GM19240 (cell line): ENCODE measurements at regions not wholly inside any gene's neighbourhood (a gene's known extent, or its start where the extent isn't known, plus 50 kb on each side); places are given as distances from the start of the nearest gene placed in this dataset.

Experiments used
- DNase-seq: peaks from one replicate; pipeline ENCODE4 v3.0.0; 2011; ENCODE audit warnings: low spot score; ENCODE audit not compliant: insufficient read length

DNA sequence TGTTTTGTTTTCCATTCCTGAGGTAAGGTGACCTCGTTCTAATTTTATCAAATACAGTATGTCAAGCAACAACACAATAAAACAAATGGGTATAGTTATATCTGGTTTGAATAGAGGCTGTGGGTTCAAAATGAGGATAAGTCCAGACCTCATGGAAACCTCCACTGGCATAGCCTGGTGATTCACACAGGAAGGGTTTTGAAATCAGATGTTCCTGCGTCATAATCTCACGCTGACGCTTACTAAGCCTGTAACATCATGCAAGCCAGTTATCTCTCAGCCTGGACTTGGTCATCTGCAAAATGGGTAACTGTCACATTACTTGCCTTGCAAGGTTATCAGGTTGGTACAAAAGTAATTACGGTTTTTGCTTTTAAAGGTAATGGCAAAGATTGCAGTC, 1056.3 kb upstream of the EEF2KMT start:
- no peak for DNase-seq

DNA sequence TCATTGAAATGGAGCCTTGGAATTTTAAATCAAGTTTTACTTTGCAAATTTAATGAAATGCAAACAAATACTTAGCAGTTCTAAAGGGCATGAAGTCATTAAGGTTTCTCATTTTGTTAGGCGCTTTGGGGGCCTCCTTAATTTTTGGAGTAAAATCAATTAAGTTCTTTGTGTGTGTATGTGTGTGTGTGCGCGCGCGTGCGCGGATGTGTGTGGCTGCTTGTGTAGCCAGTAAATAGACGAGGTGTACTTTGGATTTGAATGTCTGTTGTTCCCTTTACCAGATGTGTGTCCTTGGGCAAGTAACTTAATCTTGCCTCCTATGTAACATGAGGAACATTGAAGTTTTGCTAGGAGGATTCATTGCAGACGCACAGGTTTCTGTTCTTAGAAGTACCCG, 1051.4 kb upstream of the EEF2KMT start:
- no peak for DNase-seq

DNA sequence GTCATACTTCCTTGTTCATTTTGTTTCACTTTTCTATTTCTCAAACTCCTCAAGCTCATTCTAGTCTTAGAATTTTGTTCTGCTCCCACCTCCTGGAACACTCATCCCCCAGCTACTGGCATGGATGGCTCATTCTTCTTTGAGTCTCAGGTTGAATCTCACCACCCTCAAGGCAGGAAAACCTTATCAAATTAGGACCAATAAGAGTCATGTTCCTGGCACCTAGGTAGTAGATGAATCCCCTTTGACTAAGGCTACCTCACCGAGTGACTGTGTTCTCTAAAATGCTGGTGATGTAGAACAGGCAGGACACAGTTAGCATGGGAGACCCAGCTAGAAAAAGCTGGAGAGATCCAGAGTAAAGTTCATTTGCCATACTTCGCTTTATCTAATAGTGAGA, 1050.8 kb upstream of the EEF2KMT start:
- DNase-seq = no peak

DNA sequence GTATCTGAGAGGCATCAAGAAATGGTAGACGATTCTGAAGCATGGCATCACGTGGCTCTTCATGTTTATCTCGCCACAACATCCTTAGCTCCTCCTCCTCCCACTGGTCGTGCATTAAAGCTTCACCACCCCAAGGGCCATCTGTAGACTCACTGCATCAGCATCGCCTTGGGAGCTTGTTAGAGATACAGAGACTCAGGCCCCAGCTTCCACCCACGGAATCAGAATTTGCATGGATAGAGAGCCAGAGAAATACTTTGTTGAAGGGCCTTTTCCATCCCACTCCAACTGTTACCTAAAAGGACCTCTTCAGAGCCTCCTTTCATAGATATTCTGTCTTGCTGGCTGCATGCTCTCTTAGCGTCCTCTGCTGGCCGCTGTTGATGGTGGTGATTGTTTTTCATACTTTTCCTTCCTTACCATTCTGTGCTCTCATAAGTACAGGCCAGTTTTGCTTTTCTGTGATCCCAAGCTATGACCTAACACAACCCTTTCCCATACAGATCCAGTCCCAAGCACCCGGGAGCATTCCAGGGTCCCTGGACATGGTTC, 1049.4 kb upstream of the EEF2KMT start:
- no peak for DNase-seq

DNA sequence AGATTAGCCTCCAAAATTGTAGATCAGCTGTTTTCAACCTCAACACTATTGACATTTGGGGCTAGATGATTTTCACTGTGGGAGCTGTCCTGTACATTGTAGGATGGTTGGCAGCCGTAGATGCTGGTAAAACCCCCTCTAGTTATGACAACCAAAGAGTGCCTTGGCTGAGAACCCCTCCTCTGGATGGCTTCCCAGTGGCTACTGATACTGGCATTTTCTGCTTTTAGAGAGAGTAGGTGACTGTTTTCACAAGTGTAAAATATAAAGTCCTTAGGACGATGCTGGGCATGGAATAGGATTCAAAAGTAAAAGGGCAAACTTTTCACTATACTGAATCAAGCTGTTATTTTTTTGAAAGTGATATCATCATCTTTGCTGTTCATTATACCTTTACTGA, 1048.8 kb upstream of the EEF2KMT start:
- DNase-seq = no peak

DNA sequence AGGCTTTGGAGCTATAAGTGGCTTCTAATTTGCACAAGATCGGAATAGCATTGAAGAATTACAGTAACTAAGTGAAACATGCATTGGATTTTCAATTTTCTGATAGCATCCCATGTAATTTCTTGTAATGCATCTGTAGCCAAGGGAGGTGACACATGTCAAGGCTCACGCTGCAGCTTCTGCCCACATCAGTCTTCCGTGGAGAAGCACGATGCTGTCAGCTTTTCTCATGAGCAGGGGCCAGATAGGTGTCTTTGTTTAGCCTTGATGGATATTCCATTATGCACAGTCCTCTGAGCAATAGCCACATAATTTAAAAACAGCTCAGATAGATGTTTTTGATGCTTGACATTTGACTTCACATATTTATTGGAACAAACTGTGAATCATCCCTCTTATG, 1046.9 kb upstream of the EEF2KMT start:
- DNase-seq = no peak

DNA sequence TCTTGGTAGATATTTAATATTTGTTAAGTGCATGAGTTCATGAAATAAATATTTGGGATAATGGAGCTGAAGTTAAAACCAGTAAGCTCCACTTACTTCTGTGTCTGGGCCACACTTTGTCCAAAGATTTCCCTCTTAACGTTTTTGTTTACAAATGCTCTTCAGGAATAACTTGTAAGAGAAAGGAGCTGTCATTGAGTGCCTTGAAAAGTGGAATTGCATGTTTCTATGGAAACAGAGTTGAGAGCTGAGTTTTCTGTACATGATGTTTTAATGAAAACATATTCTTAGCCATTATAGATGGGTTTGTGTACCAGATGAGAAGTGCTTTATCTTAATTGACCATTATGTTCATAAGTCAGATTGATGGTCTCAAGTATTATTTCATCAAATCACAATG, 1045.4 kb upstream of the EEF2KMT start:
- DNase-seq = no peak

DNA sequence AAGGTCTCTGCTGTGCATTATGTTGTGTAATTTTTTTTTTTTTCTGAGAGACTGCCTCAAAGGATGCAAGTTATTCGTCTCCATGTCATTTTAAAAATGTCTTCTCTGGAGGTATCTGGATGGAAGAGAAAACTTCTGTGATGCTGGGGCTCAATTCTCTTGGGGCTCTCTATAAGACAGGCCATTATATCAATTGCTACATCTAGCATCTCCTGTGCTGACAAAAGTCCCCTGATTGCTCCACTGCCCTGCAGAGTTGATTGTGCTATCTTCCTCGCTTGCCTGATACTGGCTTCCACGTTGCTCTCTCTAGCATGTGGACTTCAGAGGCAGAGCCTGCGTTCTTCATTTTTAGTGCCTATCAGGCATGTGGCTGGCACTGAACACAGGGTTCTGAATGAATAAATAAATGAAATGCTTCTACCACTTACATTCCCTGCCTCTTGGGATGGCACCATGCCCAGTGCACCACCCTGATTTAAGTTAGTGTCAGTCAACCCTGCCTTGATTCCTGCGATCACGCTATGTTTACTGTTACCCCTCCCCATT, 1035.5 kb upstream of the EEF2KMT start:
- no peak for DNase-seq

DNA sequence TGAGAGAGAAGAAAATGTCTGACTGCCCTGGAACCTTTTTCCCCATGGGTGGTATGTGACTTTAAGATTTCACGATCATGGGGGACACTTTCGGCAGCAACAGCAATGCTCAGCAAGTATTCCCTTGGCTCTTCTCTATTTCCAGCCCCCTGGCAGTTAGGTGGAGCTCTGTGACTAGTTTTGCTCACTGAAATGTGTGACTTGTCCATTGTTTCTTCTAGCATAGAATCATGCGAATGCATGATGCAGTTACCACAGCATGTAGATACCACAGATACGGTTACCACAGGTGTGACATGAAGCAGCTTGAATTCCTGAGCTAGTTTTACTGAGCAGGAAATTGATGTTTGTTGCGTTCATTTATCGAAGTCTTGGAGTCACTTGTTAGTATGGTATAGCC, 1034.5 kb upstream of the EEF2KMT start:
- no peak for DNase-seq

DNA sequence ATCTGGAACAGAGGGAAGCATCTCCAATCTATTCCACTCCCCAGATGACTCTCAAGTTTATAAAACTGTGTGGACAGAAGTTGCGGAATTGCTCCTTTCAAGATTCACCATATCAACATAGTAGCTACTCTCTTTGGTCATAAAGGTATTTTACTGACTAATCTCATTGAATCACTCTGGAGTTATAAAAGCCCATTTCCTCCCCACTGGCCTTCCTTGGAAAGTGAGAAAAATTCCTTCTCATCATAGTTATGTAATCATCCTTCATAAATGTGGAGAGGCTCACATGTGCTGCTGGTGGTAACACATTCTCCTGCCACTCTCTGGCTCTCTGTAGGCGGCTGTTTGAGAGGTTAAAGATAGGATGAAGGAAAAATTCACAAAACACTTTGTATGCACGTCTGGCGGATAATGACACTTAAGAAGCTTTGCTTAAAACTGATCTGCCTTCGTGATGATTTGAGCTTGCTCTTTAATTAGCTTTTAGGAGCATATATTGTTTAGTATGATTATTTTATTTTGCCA, 1034.0 kb upstream of the EEF2KMT start:
- no peak for DNase-seq

DNA sequence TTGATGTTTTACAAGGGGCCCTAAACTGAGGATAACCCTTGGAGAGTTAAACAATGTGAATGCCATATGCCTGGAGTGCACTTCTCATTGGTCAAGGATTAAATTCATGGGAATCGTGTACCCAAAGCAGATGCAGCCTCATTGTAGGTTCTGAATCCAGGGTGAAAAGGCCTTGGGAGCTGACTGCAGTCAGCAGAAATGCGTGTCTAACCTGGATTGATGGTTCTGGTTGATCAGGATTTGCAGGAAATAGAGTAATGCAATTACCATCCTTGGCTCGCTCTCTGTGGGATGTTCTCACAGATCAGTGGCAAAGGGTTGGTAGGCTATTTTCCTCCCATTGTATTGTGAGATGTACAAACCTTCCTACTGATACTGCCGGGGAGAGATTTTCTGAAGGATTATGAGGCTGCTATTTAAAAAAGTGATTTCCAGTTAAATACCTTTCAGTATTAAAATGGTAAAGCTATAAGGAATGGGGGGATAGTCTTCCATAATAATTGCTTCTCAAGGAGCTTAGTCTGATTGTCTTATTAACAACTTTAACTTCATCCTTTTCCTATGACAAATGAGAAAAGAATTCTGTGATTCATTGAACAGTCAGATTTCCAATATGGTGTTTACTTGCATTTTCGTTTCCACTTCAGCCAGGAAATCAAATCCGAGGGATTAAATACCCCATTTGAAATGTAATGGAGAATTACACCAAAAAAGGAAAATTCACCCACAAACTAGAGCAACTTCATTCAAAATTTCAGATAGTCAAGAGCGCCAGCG, 1028.1 kb upstream of the EEF2KMT start:
- no peak for DNase-seq

DNA sequence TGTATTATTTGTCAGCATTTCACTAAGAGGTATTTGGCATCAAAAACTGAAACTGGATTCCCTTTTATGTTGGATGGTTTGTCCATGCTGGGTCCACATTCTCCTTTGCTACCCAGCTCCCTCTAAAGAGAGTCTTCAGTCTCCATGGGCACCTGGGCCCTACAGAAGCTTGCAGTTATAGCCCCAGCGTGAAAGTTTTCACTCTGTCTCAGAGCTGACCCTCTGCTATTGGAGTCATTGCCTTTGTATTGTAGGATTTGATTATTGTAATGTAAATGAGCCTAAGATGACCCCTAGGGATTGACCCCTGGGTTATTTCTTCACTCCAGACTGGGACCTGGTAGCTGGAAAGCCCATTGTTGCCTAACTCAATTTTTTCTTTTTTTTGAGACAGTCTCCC, 1026.5 kb upstream of the EEF2KMT start:
- DNase-seq = no peak

DNA sequence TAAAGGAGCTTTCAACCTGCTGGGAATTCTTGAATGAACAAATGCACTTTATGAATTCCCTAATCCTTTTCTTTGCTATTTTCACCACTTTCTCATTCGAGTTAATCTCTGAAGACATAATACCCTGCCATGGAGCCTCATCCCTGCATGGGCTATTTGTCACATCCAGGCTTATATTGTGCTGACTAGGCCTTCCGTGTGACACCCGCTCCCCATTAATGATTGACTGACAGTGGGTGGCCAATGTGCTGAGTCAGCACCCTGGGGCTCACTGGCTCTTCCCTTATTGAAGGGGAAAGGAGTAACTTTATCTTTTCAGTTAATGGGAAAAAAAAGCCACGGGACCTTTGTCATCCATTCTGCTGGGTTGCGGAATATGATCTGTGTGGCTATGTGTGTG, 1024.8 kb upstream of the EEF2KMT start:
- no peak for DNase-seq

DNA sequence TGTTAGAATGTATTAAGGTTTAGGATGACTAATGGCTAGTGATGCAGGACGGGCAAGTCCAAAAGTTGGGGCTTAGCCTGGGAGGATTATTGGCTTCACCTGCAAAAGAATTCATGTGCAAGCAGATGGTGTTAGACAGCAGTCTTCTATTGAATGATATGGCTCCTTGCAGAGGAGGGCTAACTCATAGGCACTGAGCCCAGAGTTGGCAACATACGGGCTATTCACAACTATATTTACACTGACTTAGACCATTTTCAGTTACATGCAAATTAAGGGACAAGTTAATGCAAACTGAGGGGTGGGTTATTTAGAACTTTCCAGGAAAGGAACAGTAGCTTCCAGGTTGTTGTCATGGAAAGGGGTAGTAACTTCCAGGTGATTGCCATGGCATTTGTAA, 1017.1 kb upstream of the EEF2KMT start:
- DNase-seq = no peak

DNA sequence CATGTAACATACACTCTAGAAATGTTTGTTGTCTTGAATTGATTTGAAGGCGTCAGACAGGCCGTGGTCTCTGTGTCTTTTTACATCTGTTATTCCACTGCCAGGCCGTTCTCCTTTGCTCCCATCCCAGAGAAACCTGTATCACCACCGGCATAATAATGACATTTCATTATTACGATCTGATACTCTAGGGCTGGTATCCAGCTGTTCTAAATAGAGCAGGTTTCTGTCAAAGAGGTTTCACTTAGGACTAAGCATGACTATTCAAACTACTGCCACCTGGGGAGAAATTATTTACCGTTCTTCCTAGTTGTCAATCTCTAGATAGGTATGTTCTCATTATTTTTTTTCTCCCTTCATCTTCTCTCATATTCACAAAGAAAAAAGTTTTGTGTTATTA, 1016.2 kb upstream of the EEF2KMT start:
- no peak for DNase-seq

DNA sequence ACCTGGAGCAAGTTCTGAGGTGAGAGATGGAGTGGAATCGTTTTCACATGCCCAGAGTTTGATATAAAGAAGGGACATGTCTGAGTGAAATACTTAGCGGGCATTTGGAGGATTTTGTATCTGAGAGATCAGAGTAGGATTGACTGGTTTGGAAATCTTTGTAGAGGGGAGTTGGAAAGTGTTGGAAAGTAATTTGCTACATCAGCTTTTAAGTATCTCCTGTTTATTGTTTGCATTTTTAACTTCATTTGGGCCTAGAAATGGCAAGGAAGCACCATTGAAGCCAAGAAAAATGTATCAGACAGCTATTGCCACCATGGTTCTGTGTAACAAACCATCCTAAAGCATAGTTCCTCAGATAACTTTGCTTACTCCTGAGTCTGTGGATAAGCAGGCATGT, 1015.1 kb upstream of the EEF2KMT start:
- DNase-seq = no peak

DNA sequence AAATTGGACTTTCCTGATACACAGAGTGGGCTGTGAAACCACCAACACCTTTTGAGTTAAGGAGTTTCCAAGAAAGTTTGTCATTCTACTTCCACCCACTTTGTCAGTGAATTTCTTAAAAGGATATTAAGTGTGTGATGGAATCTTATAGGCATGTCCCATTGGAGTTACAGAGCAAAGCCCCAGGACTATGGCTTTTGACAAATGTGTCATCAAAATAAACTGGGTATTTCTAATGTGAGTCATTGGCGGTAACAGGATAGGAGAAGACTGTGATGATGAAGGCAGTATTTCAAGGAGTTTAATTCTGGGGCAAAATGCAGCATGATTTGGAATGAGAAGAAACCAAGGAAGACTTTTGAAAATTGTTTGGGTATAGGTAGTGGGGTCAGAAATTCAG, 1013.8 kb upstream of the EEF2KMT start:
- no peak for DNase-seq

DNA sequence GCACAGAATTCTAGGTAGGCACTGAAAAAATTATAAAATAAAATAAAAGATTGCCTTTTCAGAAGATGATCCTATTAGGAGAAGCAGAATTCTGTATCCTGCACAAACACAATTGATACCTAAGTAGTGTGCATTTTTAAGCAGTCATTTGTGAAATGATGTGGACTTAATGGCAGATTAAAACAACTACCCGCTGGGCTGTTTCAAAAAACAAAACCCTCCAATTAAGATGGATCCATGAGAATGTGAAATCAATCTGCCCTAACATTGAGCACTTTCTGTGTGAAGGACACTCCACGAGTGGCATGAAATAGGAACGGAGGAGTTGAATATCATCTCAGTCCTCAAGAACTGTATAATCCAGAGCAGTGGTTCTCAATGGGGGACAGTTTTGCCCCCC, 1012.8 kb upstream of the EEF2KMT start:
- DNase-seq = no peak

DNA sequence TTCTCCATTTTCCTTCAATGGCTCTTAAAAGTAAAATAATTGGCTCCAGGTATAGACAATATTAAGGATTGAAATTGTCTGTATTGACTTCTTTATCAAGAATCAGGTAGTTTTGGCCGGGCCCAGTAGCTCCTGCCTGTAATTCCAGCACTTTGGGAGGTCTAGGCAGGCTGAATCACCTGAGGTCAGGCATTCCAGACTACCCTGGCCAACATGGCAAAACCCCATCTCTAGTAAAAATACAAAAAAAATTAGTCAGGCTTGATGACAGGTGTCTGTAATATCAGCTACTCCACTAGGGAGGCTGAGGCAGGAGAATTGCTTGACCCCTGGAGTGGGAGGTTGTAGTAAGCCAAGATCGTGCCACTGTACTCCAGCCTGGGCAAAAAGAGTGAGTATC, 1008.5 kb upstream of the EEF2KMT start:
- DNase-seq = no peak

DNA sequence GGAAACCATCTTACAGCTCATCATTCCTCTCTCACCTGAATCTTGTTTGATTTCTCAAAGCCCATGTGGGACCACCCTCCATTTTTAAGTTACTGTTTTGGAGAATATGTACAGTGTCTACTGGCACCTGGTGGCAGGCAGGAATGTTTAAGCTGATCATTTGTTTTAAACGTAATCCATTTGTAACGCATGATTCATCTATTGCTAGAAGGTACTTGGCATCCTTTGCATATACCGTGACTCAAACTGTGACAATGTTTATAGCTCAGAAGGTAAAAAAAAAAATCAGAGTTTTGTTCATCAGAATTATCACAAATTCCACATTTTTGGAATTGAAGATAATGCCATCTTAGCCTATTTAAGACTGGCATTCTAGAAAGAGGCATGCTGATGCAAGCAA, 1007.5 kb upstream of the EEF2KMT start:
- DNase-seq = no peak

DNA sequence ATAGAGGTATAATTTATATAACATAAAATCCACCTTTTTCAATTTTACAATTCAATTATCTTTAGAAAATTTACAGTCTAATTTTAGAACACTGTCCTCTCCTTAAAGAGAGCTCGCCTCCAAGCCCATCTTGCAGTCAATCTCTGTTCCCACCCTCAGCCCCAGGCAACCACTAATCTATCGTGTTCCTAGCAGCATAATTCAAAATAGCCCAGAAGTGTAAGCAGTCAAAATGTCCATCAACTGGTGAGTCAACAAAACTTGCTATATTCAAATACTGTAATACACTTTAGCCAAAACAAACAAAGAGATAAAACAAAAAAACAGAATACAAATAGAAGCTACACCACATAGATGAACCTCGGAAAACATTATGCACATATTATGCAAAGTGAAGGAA, 1006.8 kb upstream of the EEF2KMT start:
- DNase-seq = no peak

DNA sequence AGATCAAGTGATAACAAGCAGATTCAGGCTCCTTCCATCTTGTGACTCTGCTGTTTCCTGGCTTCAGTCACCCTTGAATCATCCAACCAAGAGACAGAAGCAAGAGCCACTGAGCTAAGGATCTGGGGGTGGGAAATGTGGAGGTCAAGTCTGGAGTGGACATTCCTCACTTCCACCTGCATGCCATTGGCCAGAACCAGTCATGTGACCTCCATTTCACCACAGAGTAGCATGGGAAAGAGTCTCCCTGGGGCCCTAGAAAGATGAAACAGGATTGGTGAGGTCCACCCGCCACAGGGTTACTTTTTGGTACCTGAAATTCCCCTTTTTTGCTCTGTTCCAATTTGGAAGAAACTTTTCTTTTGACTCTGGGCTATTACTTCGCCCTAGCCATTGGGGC, 1006.0 kb upstream of the EEF2KMT start:
- no peak for DNase-seq

DNA sequence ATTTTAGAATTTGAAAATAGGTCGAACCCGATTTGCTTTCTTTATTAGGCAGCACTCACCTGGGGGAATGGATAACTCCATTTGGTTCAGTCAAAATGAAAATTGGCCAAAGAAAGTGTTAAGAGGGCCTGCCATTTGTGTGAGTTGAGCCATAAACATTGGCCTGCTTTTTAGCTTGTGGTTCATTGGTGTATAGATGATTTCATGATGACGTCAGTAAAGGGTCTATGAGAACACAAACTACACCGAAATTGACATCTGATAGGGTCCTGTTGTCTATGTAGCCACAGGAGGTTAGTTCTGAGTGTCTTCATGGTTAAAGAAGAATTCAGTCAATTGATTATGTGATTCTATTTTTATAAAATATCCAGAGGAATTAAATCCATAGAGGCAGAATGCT, 1001.5 kb upstream of the EEF2KMT start:
- no peak for DNase-seq
